Liver (tissue), 3 donors: ENCODE measurements at regions not wholly inside any gene's neighbourhood (a gene's known extent, or its start where the extent isn't known, plus 50 kb on each side); places are given as distances from the start of the nearest gene placed in this dataset.

Experiments used
- FOXA2 ChIP-seq: IDR thresholded peaks from 2 replicates; pipeline ENCODE4 v1.6.1; 2016; ENCODE audit warnings: antibody characterized with exemption
- TAF1 ChIP-seq: conservative IDR thresholded peaks from 2 replicates; pipeline ENCODE4 v1.6.1; 2016; ENCODE audit warnings: antibody characterized with exemption, mild to moderate bottlenecking
- TF ChIP-seq, protein P1 (sequence below): fragments of 150-350 bp; IDR thresholded peaks from 2 replicates; pipeline ENCODE4 v1.5.1; 2017; ENCODE audit warnings: improper control_type of control experiment, low read depth, low read length; ENCODE audit not compliant: missing input control
- donor health status: healthy.
- donor health status: healthy.

DNA sequence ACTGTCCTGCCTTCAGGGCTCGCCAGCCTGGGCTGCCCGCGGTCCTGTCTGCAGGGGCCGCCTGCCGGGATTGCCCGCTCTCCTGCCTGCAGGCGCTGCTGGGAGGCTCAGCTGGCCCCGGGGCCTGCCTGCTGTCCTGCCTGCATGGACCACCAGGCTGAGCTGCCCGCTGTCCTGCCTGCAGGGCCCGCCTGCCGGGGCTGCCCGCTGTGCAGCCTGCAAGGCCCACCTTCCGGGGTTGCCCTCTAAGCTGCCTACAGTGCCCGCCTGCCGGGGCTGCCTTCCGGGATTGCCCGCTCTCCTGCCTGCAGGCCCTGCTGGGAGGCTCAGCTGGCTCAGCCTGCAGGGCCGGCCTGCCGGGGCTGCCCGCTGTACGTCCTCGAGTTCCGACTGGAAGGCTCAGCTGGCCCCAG, 164.4 kb downstream of the GLRX3 start:
- TF ChIP-seq, protein P1, sequence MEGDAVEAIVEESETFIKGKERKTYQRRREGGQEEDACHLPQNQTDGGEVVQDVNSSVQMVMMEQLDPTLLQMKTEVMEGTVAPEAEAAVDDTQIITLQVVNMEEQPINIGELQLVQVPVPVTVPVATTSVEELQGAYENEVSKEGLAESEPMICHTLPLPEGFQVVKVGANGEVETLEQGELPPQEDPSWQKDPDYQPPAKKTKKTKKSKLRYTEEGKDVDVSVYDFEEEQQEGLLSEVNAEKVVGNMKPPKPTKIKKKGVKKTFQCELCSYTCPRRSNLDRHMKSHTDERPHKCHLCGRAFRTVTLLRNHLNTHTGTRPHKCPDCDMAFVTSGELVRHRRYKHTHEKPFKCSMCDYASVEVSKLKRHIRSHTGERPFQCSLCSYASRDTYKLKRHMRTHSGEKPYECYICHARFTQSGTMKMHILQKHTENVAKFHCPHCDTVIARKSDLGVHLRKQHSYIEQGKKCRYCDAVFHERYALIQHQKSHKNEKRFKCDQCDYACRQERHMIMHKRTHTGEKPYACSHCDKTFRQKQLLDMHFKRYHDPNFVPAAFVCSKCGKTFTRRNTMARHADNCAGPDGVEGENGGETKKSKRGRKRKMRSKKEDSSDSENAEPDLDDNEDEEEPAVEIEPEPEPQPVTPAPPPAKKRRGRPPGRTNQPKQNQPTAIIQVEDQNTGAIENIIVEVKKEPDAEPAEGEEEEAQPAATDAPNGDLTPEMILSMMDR: no peak
- TF ChIP-seq TAF1: no peak
- no peak for TF ChIP-seq FOXA2
